RPMI8226 (cell line): ENCODE measurements at regions not wholly inside any gene's neighbourhood (a gene's known extent, or its start where the extent isn't known, plus 50 kb on each side); places are given as distances from the start of the nearest gene placed in this dataset.
"Not testable (repeated sequence)": the region's sequence is repeated elsewhere in the genome, so short reads cannot be mapped to it uniquely, and the experiment has no call there.

Source experiments
- DNase-seq: peaks from one replicate; pipeline ENCODE4 v3.0.0-alpha.2; 2015

DNA sequence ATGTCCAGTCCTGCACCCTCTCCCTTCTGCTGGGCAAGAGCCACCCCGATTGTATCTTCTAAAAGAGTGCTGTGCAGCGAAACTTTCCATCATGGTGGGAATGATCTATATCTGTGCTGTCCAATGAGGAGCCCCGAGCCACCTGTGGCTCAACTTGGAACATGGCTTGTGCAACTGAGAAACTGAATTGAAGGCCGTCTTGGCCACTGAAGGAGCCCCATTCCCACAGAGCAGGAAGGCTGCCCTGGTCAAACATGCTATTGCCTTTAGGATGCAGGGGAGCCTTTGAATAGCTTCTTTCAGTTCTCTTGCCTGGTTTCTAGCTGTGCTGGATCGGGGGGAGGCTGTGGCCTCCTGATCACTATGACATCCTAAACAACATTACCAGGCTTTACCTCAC, 427.6 kb downstream of the SETD4 start:
- no peak for DNase-seq

DNA sequence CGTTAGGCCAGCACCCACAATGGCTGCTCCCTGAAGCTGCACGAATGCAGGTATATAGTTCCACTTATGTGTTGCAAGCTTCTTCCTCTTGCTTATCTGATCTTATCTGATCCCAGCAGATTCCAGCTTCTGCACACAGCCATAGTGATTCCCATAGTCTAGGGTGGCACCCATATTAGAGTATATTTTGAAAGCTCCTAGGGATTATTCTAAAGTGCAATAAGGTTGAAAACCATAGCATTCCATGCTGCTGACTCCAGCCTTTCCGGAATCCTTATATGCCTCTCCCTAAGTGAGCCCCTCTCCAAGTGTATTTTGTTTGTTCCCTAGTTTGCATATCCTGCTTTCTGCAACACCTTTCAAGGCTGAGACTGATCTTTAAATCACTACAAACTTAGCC, 432.0 kb downstream of the SETD4 start:
- DNase-seq: no peak

GRCh38 chr21:35627462-35627861, 432.9 kb downstream of the SETD4 start:
- no peak for DNase-seq

GRCh38 chr21:35625576-35625975, 434.8 kb downstream of the SETD4 start:
- no peak for DNase-seq

GRCh38 chr21:35624901-35625300, 435.4 kb downstream of the SETD4 start:
- no peak for DNase-seq

DNA sequence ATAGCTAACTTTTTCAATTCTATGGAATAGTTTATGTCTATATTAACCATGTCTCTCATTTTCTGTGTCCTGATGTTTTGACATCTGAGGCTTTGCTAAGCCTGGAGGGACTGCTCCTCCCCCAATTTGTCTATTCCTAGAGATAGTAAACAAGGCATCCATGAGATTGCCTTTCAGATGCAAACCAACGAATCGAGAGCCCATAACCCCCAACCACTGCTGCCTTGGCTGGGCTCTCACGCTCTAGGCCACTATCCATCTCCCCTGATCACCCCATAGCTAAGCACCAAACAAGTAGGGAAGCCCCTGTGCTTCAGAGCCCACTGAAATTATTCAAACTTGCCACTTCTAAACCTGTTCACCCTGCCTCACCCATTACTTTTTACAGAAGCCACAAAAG, 437.7 kb downstream of the SETD4 start:
- no peak for DNase-seq

DNA sequence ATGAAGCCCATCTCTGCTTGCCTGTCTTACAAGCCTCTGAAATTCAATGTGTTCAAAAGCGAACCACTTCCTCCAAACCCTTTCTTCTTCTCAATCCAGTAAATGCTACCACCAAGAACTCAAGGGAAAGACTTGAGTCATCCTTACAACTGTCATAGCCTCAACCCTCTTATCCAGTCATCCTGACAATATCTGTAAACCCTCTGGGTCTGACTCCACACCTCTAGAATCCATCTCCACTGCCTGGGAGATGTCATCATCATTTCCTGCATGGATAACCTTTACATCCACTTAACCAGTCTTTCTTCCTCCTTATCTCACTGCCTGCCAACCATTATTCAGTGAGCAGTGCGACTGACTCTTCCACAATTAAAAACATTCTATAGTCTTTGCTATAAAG, 441.1 kb downstream of the SETD4 start:
- no peak for DNase-seq

DNA sequence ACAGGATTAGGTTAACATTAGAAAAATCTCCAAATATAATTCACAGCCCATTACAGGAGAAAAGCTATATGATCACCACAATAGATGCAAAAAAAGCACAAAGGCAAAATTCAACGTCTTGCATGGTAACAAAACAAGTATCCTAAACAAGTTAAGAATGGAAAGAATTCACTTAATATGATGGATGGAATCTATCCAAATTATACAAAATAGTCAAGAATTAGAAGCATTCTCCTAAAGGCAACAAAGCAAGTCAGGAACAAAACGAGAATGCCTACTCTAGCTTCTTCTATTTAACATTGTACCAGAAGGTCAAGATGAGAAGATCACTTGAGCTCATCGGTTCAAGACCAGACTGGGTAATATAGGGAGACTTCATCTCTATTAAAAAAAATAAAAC, 442.8 kb downstream of the SETD4 start:
- no peak for DNase-seq

DNA sequence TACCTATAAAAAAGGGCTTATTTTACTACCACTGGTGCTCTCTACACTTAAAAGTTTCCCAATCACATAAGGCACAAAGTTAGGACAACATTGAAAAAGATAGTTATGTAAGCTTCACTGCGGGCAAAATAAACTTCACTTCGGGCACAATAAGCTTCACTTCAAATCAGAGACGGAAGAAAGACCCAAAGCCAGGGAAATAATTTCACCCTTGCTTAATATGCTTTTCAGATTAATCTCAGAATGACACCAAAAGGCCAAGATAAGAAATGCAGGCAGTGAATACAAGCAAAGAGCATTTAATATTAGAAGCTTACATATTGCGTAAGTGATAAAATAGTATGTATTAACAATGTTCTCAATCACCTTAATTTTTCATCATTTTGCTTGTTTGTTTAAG, 444.2 kb downstream of the SETD4 start:
- peak; percentile 11 for DNase-seq

DNA sequence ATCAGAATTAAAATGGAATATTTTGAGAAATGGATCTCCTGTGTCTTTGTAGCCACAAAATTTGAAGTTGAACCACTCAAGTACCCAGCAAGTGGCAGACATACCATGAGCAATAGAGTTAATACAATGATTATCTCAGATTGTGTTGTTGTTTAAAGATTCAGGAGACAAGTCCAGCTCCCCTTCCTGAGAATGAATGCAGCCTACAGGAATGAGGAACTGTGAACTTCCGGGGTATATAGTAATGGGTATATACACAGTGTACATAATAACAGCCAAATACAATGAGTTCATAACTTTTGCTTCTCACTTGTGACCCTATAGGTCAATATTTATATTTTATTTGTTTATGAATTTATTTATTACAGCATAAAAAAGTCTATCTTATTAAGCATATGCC, 445.0 kb downstream of the SETD4 start:
- no peak for DNase-seq

- DNase-seq: no peak
Measured at GRCh38 chr21:35614396-35614921, 445.9 kb downstream of the SETD4 start.

- DNase-seq: no peak
Measured at GRCh38 chr21:35611708-35612132, 448.6 kb downstream of the SETD4 start.

- DNase-seq: no peak
Measured at GRCh38 chr21:35609263-35609662, 451.1 kb downstream of the SETD4 start.

GRCh38 chr21:35607406-35607805, 452.9 kb downstream of the SETD4 start:
- no peak for DNase-seq

DNA sequence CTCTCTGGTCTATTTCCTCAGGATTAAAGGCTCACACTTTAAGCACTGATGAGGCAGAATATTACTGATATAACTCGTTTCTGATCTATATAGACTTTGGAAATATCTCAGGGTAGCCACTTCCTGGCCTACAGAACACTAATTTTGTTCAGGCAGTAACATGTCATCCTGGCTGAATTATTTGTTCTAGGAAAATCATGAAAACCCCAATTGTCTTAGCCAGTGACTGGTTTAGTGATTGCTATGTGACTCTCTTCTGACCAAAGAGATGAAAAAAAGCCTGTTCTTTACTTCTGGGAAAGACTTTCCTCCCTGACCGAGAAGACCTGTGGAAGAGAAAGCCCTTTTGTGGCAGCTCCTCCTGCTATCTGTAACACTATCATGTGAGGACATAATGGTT, 453.7 kb downstream of the SETD4 start:
- no peak for DNase-seq

DNA sequence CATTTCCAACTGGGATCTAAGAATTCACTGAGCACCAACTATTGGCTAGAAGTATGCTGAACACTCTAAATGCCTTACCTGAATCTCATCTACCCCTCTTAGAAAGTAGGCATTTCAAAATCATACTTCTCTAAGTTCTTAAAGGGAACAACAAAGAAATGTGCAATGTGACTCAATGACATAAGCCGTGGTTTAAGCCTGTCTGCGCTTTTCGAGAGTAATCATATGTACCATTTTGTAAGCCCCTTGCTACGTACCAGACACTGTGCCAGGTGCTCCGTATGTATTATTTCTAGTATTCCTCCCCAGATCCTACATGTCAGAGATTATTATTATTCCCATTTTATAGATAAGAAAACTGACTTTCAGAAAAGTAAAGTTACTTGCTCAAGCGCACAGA, 454.2 kb downstream of the SETD4 start:
- no peak for DNase-seq

- DNase-seq: peak; percentile 27
Measured at GRCh38 chr21:35603494-35603893, 456.8 kb downstream of the SETD4 start.

- DNase-seq: peak; percentile 9
Measured at GRCh38 chr21:35602811-35603362, 457.4 kb downstream of the SETD4 start.

GRCh38 chr21:35601211-35601610, 459.1 kb downstream of the SETD4 start:
- DNase-seq: no peak

DNA sequence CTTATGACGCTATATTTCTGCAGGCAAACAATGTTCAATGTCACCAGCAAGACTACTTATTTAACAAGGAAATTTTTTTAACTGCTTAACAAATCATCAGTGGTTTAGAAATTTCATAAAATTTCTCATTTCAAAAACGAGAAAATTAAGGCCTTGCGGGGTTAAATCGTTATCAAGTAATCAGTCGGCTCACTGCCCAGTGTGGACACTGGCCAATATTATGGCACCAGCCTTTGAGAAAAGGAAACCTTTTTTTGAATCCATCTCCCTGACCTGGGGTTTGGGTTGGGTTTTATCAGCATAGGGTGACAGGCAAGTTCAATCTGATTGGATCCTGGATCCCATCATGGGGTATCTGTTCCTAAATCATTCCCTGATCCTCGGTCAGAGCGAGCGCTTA, 461.2 kb downstream of the SETD4 start:
- DNase-seq: no peak

- DNase-seq: no peak
Measured at GRCh38 chr21:35597750-35598339, 462.5 kb downstream of the SETD4 start.

DNA sequence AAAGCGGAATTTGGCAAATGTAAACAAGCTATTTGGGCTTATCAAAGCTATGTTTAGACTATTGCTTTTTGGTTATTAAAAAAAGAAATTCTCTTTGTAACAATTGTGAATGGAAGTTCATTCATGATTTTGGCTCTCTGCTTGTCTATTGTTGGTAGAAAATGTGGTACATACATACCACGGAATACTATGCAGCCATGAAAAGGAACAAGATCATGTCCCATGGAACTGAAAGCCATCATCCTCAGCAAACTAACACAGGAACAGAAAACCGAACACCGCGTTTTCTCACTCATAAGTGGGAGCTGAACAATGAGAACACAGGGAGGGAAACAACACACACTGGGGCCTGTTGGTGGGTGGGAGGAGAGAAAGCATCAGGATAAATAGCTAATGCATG, 465.4 kb downstream of the SETD4 start:
- no peak for DNase-seq

- no peak for DNase-seq
Measured at GRCh38 chr21:35593000-35593502, 467.3 kb downstream of the SETD4 start.

- DNase-seq: not testable (repeated sequence)
Measured at GRCh38 chr21:35590284-35590683, 470.0 kb downstream of the SETD4 start.

GRCh38 chr21:35587841-35588380, 472.4 kb downstream of the SETD4 start:
- DNase-seq: no peak
